ENCODE measurements at regions not wholly inside any gene's neighbourhood (a gene's known extent, or its start where the extent isn't known, plus 50 kb on each side); places are given as distances from the start of the nearest gene placed in this dataset.

GRCh38 chr3:124227150-124227630 is 235.3 kb upstream of the ROPN1 start:
- DNase-seq (ENCODE audit: low spot score) = no peak

DNA sequence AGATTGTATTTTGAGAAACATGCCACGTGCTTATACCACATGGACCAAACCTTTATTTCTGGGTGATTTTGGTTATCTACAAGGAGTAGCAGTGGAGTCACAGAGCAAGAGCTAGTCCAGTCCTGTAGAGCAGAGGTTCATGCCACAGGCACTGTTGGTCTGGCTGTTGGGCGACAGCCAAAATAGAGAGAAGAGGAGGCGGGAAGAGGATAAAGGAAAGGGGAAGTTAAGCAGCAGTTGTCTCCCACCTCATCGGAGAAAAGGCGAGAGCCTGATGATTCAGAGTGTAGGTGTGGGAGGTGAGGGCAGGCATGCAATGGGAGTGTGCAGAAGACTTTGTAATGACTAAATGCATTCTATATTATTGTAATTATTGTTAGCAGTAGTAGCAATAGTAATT is 237.5 kb upstream of the ROPN1 start:
- TF ChIP-seq, protein P1, sequence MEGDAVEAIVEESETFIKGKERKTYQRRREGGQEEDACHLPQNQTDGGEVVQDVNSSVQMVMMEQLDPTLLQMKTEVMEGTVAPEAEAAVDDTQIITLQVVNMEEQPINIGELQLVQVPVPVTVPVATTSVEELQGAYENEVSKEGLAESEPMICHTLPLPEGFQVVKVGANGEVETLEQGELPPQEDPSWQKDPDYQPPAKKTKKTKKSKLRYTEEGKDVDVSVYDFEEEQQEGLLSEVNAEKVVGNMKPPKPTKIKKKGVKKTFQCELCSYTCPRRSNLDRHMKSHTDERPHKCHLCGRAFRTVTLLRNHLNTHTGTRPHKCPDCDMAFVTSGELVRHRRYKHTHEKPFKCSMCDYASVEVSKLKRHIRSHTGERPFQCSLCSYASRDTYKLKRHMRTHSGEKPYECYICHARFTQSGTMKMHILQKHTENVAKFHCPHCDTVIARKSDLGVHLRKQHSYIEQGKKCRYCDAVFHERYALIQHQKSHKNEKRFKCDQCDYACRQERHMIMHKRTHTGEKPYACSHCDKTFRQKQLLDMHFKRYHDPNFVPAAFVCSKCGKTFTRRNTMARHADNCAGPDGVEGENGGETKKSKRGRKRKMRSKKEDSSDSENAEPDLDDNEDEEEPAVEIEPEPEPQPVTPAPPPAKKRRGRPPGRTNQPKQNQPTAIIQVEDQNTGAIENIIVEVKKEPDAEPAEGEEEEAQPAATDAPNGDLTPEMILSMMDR (IDR thresholded peaks at IDR 0.05; ENCODE audit: extremely low read depth, missing control alignments) = no peak
- DNase-seq (ENCODE audit: low spot score) = no peak

More at GRCh38 chr3:124227150-124227630, 235.3 kb upstream of the ROPN1 start:
- TF ChIP-seq, protein P1 (IDR thresholded peaks at IDR 0.05; ENCODE audit: extremely low read depth, missing control alignments) = no peak

DNA sequence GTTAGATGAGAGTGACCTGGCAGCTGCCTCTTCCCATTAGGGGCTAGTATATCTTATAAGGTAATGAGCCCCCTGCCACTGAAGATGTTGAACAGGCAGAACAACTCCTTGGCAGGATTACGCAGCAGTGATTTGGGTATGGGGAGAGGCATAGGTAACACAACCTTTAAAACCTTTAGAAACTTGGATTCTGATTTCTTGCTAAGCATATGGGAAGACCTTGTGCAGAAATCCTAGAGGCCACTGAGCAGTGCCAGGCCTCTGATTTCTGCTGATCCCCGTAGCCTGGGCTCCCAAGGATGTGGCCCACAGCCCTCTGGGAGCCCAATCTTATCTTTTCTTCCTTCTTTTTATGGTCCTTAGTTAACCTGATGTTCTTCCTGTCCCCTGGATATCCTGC is 237.9 kb upstream of the ROPN1 start:
- TF ChIP-seq, protein P1 (IDR thresholded peaks at IDR 0.05; ENCODE audit: extremely low read depth, missing control alignments) = no peak
- DNase-seq (ENCODE audit: low spot score) = no peak

- TF ChIP-seq, protein P1 (IDR thresholded peaks at IDR 0.05; ENCODE audit: extremely low read depth, missing control alignments) = no peak
- no peak for DNase-seq (ENCODE audit: low spot score)
Observed at GRCh38 chr3:124230432-124230831, 238.5 kb upstream of the ROPN1 start.

DNA sequence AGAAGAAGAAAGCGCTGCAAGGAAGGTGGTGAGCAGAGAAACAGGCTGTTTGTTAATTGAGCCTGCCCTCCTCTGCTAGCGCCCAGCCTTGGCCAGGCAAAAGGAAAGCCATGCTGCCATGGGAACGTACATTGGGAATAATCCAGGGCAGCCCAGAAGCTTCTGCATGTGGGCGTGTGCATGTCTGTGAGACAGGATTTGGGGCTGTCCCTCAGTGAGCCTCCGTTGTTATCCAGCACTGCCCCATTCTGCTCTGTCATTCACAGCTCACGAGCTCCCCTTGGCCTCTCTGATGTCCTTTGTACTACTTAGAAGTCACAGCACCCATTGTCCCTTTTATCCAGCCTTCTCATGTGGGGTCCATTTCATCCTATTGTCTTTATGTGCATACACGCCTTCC is 239.1 kb upstream of the ROPN1 start:
- TF ChIP-seq, protein P1 (IDR thresholded peaks at IDR 0.05; ENCODE audit: extremely low read depth, missing control alignments) = no peak
- DNase-seq (ENCODE audit: low spot score) = no peak

GRCh38 chr3:124234852-124235252 is 242.9 kb upstream of the ROPN1 start:
- TF ChIP-seq, protein P1 (IDR thresholded peaks at IDR 0.05; ENCODE audit: extremely low read depth, missing control alignments) = no peak
- no peak for DNase-seq (ENCODE audit: low spot score)

GRCh38 chr3:124235446-124235845 is 243.5 kb upstream of the ROPN1 start:
- no peak for DNase-seq (ENCODE audit: low spot score)
- TF ChIP-seq, protein P1 (IDR thresholded peaks at IDR 0.05; ENCODE audit: extremely low read depth, missing control alignments) = no peak
